ENCODE measurements at regions not wholly inside any gene's neighbourhood (a gene's known extent, or its start where the extent isn't known, plus 50 kb on each side); places are given as distances from the start of the nearest gene placed in this dataset.

DNA sequence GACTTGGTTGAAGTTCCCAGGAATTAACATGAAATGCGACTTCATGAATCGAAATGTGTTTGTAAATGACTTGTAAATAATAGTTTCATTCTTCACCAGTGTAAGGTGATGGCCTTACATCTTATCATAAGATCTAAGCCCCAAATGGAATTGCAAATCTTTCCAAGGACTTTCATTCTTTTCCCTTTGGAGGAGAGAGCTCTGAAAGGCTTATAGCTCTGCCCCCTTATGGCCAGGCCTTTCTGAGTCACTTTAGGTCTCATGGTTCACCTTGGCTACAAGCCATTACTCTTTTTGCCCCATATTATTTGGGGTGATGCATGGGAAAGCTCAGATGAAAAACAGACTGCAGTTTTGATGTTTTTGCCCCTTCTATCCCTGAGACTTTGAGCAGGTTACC lies 209.1 kb upstream of the BMP2 start:
- no peaks in the 10 kb centered on the region for H3K27me3 ChIP-seq
- no peaks in the 10 kb centered on the region for H3K9me3 ChIP-seq
- H3K27ac ChIP-seq: no peak overlapping the region
- no peak overlapping the region for H3K4me3 ChIP-seq
- no peaks in the 10 kb centered on the region for H3K4me1 ChIP-seq
- TF ChIP-seq, protein P1, sequence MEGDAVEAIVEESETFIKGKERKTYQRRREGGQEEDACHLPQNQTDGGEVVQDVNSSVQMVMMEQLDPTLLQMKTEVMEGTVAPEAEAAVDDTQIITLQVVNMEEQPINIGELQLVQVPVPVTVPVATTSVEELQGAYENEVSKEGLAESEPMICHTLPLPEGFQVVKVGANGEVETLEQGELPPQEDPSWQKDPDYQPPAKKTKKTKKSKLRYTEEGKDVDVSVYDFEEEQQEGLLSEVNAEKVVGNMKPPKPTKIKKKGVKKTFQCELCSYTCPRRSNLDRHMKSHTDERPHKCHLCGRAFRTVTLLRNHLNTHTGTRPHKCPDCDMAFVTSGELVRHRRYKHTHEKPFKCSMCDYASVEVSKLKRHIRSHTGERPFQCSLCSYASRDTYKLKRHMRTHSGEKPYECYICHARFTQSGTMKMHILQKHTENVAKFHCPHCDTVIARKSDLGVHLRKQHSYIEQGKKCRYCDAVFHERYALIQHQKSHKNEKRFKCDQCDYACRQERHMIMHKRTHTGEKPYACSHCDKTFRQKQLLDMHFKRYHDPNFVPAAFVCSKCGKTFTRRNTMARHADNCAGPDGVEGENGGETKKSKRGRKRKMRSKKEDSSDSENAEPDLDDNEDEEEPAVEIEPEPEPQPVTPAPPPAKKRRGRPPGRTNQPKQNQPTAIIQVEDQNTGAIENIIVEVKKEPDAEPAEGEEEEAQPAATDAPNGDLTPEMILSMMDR (IDR thresholded peaks at IDR 0.05): no peak
- no peak for DNase-seq
- H3K36me3 ChIP-seq: no peaks in the 10 kb centered on the region
- intact Hi-C loops (cut with DNase I; ENCODE audit: low total_unique reads): no loop called here

DNA sequence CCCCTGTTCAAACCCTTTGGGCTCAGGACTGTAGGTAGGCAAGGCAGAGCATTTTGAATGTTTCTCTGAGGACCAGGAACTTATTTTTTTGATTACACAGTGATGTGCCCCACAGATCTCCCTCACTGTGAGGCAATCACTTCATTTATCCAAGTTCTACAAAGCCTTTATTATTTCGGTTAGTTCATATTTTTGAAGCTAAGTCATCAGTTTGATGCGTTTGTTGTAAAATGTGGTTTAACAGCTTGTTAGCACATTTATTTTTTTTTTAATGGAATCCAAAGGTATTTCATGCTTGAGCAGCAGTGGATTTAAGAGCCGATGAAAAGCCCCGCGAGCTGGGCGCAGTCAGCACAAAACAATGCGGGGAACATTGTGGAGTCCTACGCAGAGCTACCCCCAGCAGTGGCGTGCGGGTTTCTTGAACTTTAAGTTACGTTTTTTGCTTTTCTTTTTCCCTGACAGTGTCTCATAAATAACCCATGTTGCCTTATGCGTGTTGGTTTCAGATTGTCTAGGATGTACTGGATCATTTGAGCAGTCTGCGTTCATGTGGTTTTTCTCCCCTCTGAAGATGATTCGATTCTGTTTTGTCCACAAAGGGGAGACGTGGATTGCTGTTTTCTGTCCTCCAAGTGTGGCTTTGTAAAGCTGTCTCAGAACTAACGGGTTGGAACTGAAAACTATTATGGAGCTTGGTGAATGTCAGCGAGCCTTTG lies 233.6 kb upstream of the BMP2 start:
- TF ChIP-seq, protein P1 (IDR thresholded peaks at IDR 0.05): no peak
- no peak for DNase-seq
- no peaks in the 10 kb centered on the region for H3K27me3 ChIP-seq
- H3K9me3 ChIP-seq: no peaks in the 10 kb centered on the region
- H3K36me3 ChIP-seq: no peaks in the 10 kb centered on the region
- H3K4me1 ChIP-seq: no peaks in the 10 kb centered on the region
- H3K4me3 ChIP-seq: no peak overlapping the region
- no peak overlapping the region for H3K27ac ChIP-seq
- intact Hi-C loops (cut with DNase I; ENCODE audit: low total_unique reads): no loop called here

DNA sequence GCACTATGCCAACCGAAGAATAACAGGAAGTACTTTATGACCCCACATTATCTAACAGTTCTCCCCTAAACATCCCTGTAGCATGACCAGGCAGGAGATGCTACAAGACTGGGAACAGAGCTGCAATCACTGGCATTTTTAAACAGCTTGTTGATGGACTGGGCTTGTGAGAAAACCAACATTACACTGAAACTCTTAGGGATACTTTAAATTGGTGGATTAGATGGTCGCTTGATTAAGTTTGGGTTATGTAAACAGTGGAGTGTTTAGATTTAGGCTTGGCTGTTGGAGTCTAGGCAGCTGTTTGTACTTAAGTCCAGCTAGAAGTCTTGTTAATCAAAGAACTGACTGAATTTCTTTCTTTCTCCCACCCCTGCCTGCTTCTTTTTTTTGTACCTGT lies 234.1 kb upstream of the BMP2 start:
- H3K36me3 ChIP-seq: no peaks in the 10 kb centered on the region
- H3K4me3 ChIP-seq: no peak overlapping the region
- no peak overlapping the region for H3K27ac ChIP-seq
- H3K27me3 ChIP-seq: no peaks in the 10 kb centered on the region
- no peaks in the 10 kb centered on the region for H3K9me3 ChIP-seq
- intact Hi-C loops (cut with DNase I; ENCODE audit: low total_unique reads): no loop called here
- DNase-seq: no peak
- TF ChIP-seq, protein P1 (IDR thresholded peaks at IDR 0.05): no peak
- H3K4me1 ChIP-seq: no peaks in the 10 kb centered on the region

DNA sequence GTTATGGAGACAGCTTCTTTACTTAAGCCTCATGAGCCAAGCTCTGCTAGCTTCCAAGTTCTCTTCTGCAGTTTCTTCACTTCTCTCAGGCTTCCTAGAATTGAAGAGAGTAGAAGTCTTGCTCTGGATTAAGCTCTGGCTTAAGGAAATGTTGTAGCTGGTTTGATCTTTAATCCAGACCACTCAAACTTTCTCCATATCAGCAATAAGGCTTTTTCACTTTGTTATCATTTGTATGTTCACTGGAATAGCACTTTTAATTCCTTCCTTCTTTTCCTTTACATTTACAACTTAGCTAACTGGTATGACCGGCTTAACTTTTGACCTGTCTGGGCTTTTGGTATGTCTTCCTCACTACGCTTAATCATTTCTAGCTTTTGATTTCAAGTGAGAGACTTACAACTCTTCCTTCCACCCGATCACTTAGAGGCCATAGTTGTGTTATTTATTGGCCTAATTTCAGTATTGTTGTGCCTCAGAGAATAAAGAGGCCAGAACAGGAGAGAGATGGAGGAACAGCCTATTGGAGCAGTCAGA lies 236.6 kb upstream of the BMP2 start:
- no peak for DNase-seq
- Histone ChIP-seq H3K9me3 (no peaks in the 10 kb centered on the region), H3K4me1 (no peaks in the 10 kb centered on the region), H3K27me3 (no peaks in the 10 kb centered on the region), H3K27ac (no peak overlapping the region), H3K36me3 (no peaks in the 10 kb centered on the region), H3K4me3 (no peak overlapping the region)
- TF ChIP-seq, protein P1 (IDR thresholded peaks at IDR 0.05): no peak
- intact Hi-C loops (cut with DNase I; ENCODE audit: low total_unique reads): no loop called here

DNA sequence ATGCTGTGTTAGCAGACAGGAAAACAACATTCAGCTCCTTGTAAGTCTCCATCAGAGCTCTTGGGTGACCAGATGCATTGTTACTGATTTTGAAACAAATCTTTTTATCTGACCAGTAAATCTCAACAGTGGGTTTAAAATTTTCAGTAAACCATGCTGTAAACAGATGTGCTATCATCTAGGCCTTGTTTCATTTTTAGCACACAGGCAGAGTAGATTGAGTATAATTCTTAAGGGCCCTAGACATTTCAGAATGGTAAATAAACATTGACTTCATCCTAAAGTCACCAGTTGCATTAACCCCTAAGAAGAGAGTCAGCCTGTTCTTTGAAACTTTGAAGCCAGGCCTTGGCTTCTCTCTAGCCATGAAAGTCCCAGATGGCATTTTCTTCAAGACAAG lies 237.2 kb upstream of the BMP2 start:
- intact Hi-C loops (cut with DNase I; ENCODE audit: low total_unique reads): no loop called here
- Histone ChIP-seq H3K27ac (no peak overlapping the region), H3K9me3 (no peaks in the 10 kb centered on the region), H3K4me3 (no peak overlapping the region), H3K27me3 (no peaks in the 10 kb centered on the region), H3K4me1 (no peaks in the 10 kb centered on the region), H3K36me3 (no peaks in the 10 kb centered on the region)
- TF ChIP-seq, protein P1 (IDR thresholded peaks at IDR 0.05): no peak
- DNase-seq: no peak
